SK-N-MC (cell line): ENCODE measurements at regions not wholly inside any gene's neighbourhood (a gene's known extent, or its start where the extent isn't known, plus 50 kb on each side); places are given as distances from the start of the nearest gene placed in this dataset.

Experiments used
- EZH2 ChIP-seq: fragments of 200-600 bp; sonication (generic); IDR thresholded peaks from one replicate; pipeline ENCODE4 v1.6.1; 2017; ENCODE audit warnings: antibody characterized with exemption
- POLR2AphosphoS5 ChIP-seq: IDR thresholded peaks from 2 replicates; pipeline ENCODE4 v1.6.1; 2012; ENCODE audit warnings: mild to moderate bottlenecking, low read depth, low read length, borderline replicate concordance

GRCh38 chr2:6524691-6525474 lies 340.8 kb downstream of the CMPK2 start:
- TF ChIP-seq POLR2AphosphoS5 = no peak
- no peak for TF ChIP-seq EZH2
